ENCODE measurements at regions not wholly inside any gene's neighbourhood (a gene's known extent, or its start where the extent isn't known, plus 50 kb on each side); places are given as distances from the start of the nearest gene placed in this dataset.

GRCh38 chr12:118548887-118549509 lies 172.6 kb downstream of the SUDS3 start:
- Histone ChIP-seq H3K9me3 (peaks cover 0 to 5% (median 0%) of the 10 kb centered on the region in 4 donors), H3K4me1 (peaks cover 0 to 12% (median 7%) of the 10 kb centered on the region in 4 donors), H3K27ac (replicated peaks in 1 of 4) (no peak overlapping the region), H3K27me3 (no peaks in the 10 kb centered on the region), H3K36me3 (no peaks in the 10 kb centered on the region), H3K4me3 (no peak overlapping the region)
- 62% methylated on average over 4 of the region's 4 CpGs for WGBS
- DNase-seq (ENCODE audit: extremely low spot score), result peak; percentile 31
- intact Hi-C loops (cut with DNase I), result no loop called here
- TF ChIP-seq CTCF (IDR thresholded peaks at IDR 0.05) (no peak), EP300 (IDR thresholded peaks at IDR 0.05) (no peak), POLR2AphosphoS5 (IDR thresholded peaks at IDR 0.05) (no peak), POLR2A (IDR thresholded peaks at IDR 0.05; ENCODE audit: low read depth) (no peak)

- Histone ChIP-seq H3K27me3 (no peaks in the 10 kb centered on the region), H3K9me3 (peaks cover 0 to 5% (median 0%) of the 10 kb centered on the region in 4 donors), H3K4me1 (peaks cover 0 to 7% (median 3%) of the 10 kb centered on the region in 4 donors), H3K36me3 (no peaks in the 10 kb centered on the region), H3K27ac (replicated peaks in 1 of 4) (no peak overlapping the region), H3K4me3 (no peak overlapping the region)
- TF ChIP-seq POLR2A (IDR thresholded peaks at IDR 0.05; ENCODE audit: low read depth) (no peak), POLR2AphosphoS5 (IDR thresholded peaks at IDR 0.05) (no peak), CTCF (IDR thresholded peaks at IDR 0.05) (no peak), EP300 (IDR thresholded peaks at IDR 0.05) (no peak)
- DNase-seq (ENCODE audit: extremely low spot score), result peak; percentile 70
- intact Hi-C loops (cut with DNase I), result no loop called here
- 61% methylated on average over 8 of the region's 8 CpGs for WGBS
Measured at GRCh38 chr12:118549510-118549980, 173.2 kb downstream of the SUDS3 start.

- TF ChIP-seq POLR2A (IDR thresholded peaks at IDR 0.05; ENCODE audit: low read depth), result no peak
- no peak for TF ChIP-seq POLR2AphosphoS5 (IDR thresholded peaks at IDR 0.05)
- no peak for TF ChIP-seq CTCF (IDR thresholded peaks at IDR 0.05)
- TF ChIP-seq EP300 (IDR thresholded peaks at IDR 0.05), result no peak
- no peaks in the 10 kb centered on the region for H3K4me1 ChIP-seq
- H3K4me3 ChIP-seq, result no peak overlapping the region
- no peaks in the 10 kb centered on the region for H3K9me3 ChIP-seq
- intact Hi-C loops (cut with DNase I), result no loop called here
- H3K36me3 ChIP-seq, result no peaks in the 10 kb centered on the region
- no peaks in the 10 kb centered on the region for H3K27me3 ChIP-seq
- WGBS, result 71% methylated on average over 5 of the region's 5 CpGs
- DNase-seq (ENCODE audit: extremely low spot score), result no peak
- no peak overlapping the region for H3K27ac ChIP-seq (replicated peaks in 1 of 4)
Measured at GRCh38 chr12:118553856-118554504, 177.6 kb downstream of the SUDS3 start.

- H3K4me1 ChIP-seq, result peaks cover 8 to 16% (median 15%) of the 10 kb centered on the region in 4 donors
- intact Hi-C loops (cut with DNase I), result no loop called here
- no peak overlapping the region for H3K4me3 ChIP-seq
- H3K27me3 ChIP-seq, result no peaks in the 10 kb centered on the region
- H3K36me3 ChIP-seq, result no peaks in the 10 kb centered on the region
- DNase-seq (ENCODE audit: extremely low spot score), result no peak
- 81% methylated on average over 4 of the region's 4 CpGs for WGBS
- TF ChIP-seq CTCF (IDR thresholded peaks at IDR 0.05) (no peak), POLR2A (IDR thresholded peaks at IDR 0.05; ENCODE audit: low read depth) (no peak), POLR2AphosphoS5 (IDR thresholded peaks at IDR 0.05) (no peak), EP300 (IDR thresholded peaks at IDR 0.05) (no peak)
- H3K27ac ChIP-seq (replicated peaks in 1 of 4), result no peak overlapping the region
- H3K9me3 ChIP-seq, result no peaks in the 10 kb centered on the region
Measured at GRCh38 chr12:118558941-118559340, 182.6 kb downstream of the SUDS3 start.
